HG03280 (cell line): ENCODE measurements at regions not wholly inside any gene's neighbourhood (a gene's known extent, or its start where the extent isn't known, plus 50 kb on each side); places are given as distances from the start of the nearest gene placed in this dataset.

Experiments
- ATAC-seq: cut with Tn5 transposase; IDR thresholded peaks from one replicate; pipeline ENCODE4 v1.9.1; 2021; ENCODE audit warnings: mild to moderate bottlenecking, moderate library complexity; ENCODE audit not compliant: unreplicated experiment

DNA sequence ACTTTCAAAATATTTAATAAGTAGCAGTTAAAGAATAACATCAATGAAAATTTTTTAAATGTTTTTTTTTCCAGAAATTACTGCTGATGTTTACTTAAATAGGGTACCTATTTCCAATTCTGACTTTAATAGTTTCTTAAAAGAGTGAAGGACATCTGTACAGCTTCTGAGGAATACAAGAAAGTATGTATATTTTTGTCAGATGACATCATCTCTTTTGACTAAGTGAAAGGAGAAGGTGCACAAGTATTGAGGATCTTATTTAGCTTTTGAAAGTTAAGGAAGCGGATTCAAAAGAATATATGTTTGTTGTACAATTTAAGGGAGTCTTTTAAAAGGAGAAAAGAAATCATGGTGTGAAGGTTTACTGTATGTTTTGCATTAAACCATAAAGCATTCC, 90.0 kb upstream of the SLC35B3 start:
- ATAC-seq = no peak

DNA sequence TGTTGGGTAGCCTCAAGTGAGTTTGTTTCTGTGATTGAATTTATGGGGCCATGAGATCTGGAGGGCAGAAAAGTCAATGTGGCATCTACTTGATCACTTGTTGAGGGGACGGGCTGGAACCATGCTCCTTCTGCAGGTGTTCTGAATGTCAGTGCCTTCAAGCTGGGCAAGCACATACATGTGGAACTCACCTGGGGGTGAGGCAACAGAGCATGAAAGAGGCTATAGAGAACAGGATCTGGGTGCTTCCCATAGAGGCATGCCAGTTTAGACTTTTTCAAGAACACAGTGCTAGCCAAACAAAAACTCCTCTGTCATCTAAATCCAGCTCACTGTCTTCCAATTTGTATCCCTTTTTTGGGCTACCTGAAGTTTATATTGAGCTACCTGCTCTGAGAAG, 77.8 kb upstream of the SLC35B3 start:
- ATAC-seq = no peak

- ATAC-seq = no peak
Measured at GRCh38 chr6:8507286-8507685, 71.9 kb upstream of the SLC35B3 start.

DNA sequence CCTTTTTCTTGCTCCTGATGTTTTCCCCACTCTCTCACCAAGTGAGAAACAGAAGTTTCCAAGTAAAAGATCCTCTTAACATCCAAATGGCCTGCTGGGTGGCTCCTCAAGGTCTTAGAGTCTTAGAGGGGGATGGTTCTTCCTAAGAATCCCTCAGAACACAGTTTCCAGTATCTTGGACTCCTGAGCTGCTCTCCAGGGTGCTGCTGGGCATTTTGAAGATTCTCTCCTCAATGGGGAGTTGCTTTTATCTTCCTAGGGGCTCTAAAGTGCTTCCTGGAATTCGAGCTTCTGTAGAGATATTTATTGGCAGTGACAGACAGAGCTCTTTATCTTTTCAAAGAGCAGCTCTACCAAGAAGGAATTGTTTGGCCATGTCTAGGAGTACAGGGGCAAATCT, 70.8 kb upstream of the SLC35B3 start:
- no peak for ATAC-seq

DNA sequence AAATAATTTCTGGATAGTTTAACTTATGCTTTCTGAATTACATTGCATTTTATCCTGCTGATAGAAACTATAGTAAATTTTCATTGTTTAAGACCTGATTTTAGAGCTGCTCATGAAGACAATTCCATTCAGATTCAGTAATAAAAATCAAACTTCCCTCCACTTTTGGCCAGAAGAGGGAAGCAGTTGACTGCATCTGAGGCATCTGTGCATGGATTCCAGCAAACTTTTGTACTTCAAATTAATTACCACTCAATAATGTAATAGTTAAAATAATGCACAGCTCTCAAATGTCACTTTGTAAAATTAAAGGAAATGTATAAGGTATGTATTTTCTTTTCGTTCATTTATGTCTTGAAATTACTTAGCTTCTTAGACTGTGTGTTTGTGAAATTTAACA, 64.2 kb upstream of the SLC35B3 start:
- ATAC-seq = no peak

DNA sequence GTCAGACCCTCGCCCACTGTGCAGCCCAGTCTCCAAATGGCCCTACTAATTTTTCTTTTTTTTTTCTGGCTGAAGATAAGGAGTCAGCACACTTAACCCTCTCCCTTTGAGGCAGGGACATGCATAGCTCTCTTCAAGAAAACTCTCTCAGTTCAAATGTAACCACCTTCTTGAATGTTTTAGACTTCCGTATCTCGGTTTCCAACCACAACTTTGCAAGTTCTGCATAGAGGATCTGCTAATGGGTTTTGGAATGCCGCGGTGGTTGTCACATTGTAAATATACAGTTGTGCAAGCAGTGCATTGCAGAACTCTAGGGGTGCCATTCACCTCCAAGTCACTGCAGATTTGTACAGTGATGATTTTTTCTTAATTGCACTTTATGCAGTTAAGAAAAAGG, 59.4 kb upstream of the SLC35B3 start:
- ATAC-seq = no peak

DNA sequence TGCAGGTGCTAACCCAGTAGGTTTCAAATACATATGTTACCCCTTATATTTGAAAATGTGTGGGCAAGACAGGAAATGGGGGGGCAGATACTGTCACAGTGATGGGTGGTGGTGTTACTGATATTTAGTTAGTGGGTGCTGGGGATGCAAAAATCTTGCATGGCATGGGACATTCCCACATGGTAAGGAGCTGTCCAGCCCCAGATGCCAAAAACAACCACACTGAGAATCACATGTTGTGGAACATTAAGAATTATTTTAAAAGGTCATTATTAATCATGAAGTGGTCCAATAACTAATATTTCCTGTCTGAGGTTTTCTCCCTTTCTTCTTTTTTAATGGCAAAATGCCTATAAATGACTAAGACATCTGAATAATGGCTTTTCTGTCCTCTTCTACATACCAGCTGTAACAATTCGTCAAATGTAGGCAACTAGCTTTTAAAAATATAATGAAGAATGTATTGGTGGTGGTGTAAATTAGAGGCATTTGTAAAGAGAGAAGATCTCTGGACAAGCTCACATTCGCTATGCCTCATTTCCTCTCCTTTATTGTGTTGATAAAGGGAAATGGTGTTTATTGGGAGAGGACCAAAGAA, 57.3 kb upstream of the SLC35B3 start:
- no peak for ATAC-seq
